ENCODE measurements at regions not wholly inside any gene's neighbourhood (a gene's known extent, or its start where the extent isn't known, plus 50 kb on each side); places are given as distances from the start of the nearest gene placed in this dataset.

- TF ChIP-seq CTCF (IDR thresholded peaks at IDR 0.05), result no peak
- TF ChIP-seq POLR2A (IDR thresholded peaks at IDR 0.05), result no peak
These were observed 1461.9 kb downstream of the UQCRFS1 start for GRCh38 chr19:27751044-27751391.
